ENCODE measurements at regions not wholly inside any gene's neighbourhood (a gene's known extent, or its start where the extent isn't known, plus 50 kb on each side); places are given as distances from the start of the nearest gene placed in this dataset.
"Not testable (repeated sequence)": the region's sequence is repeated elsewhere in the genome, so short reads cannot be mapped to it uniquely, and the experiment has no call there.

DNA sequence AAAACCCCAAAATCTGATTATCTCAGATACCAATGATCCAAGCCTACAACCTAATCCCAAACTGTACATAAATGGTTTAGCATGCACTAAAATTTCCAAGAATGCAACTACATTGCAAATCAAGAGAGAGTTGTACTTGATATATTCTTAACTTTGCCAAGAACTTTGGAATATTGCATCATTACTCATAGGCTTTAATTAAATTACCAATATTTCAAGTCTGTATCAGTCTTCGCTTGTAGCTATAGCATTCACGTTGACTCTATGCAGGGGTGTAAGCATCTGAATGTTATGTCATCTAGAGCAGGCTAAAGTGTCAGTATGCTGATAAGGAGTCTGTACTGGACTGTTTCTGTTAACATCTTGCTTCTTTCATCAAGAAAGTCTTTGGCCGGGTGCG is 56.3 kb downstream of the FOXI3 start:
- H3K4me3 ChIP-seq (ENCODE audit: low read length) = no peak overlapping the region
- TF ChIP-seq CTCF (conservative IDR thresholded peaks at IDR 0.05; ENCODE audit: low read depth, low read length) = no peak
- DNase-seq (ENCODE audit: low read depth) = no peak

DNA sequence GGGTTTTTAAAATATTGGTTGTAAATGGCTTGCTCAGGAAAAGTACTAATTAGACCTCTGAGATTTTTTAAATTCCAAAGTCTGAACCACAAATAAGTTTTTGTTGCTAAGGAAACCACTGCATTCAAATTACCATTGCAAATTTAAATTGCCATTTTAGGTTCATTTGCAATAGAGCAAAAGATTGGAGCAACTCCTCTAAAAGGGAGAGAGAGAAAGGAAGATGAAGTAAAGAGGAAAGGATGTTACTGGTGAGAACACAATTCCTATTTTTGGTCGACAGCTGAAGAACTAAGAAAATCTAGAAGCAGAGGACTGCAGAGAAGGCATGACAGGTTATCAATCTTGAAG is 74.9 kb downstream of the FOXI3 start:
- no peak for DNase-seq (ENCODE audit: low read depth)
- no peak for TF ChIP-seq CTCF (conservative IDR thresholded peaks at IDR 0.05; ENCODE audit: low read depth, low read length)
- H3K4me3 ChIP-seq (ENCODE audit: low read length) = no peak overlapping the region

DNA sequence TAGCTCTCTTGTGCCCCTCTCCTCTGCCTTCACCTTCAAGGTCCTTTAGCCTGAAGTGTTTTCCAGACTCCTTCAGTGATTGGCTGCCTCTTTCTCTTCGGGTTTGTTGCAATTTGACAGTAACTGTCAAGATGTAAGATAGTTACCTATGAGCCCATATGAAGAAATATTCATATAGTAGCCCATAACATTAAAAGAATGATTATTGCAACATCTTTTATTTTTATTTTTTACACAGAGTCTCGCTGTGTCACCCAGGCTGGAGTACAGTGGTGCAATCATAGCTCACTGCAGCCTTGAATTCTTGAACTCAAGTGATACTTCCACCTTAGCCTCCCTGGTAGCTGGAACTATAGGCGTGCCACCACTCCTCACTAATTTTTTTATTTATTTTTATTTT is 80.5 kb downstream of the FOXI3 start:
- no peak overlapping the region for H3K4me3 ChIP-seq (ENCODE audit: low read length)
- DNase-seq (ENCODE audit: low read depth) = no peak
- no peak for TF ChIP-seq CTCF (conservative IDR thresholded peaks at IDR 0.05; ENCODE audit: low read depth, low read length)

DNA sequence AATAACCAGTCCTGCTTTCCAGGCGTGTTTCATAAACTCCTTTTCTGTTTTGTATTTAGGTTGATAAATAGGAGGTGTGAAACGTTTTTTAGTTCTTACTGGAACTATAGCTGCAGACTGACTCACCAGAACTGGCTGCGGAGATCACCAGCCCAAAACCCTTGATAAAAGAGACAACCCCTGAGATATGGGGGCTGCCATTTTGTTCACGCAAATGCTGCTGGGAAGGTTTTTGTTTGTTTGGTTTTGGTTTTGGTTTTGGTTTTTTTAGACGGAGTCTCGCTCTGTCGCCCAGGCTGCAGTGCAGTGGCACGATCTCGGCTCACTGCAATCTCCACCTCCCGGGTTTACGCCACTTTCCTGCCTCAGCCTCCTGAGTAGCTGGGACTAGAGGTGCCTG is 87.1 kb downstream of the FOXI3 start:
- not testable (repeated sequence) for DNase-seq (ENCODE audit: low read depth); H3K4me3 ChIP-seq (ENCODE audit: low read length)

GRCh38 chr2:88355486-88355885 is 97.0 kb downstream of the FOXI3 start:
- no peak for TF ChIP-seq CTCF (conservative IDR thresholded peaks at IDR 0.05; ENCODE audit: low read depth, low read length)
- DNase-seq (ENCODE audit: low read depth) = no peak
- H3K4me3 ChIP-seq (ENCODE audit: low read length) = no peak overlapping the region

- H3K4me3 ChIP-seq (ENCODE audit: low read length) = no peak overlapping the region
- DNase-seq (ENCODE audit: low read depth) = no peak
- TF ChIP-seq CTCF (conservative IDR thresholded peaks at IDR 0.05; ENCODE audit: low read depth, low read length) = no peak
These were observed 101.3 kb downstream of the FOXI3 start for GRCh38 chr2:88351249-88351601.

GRCh38 chr2:88350331-88351248 is 101.9 kb downstream of the FOXI3 start:
- DNase-seq (ENCODE audit: low read depth) = peak; percentile 15
- peak overlapping the region; percentile 48 for H3K4me3 ChIP-seq (ENCODE audit: low read length)
- TF ChIP-seq CTCF (conservative IDR thresholded peaks at IDR 0.05; ENCODE audit: low read depth, low read length) = peak; percentile 81
